GM23338 (cell line): ENCODE measurements at regions not wholly inside any gene's neighbourhood (a gene's known extent, or its start where the extent isn't known, plus 50 kb on each side); places are given as distances from the start of the nearest gene placed in this dataset.

Source experiments
- ATAC-seq: fragments of 200-7000 bp; cut with Tn5 transposase; 3 replicates; pipeline ENCODE4 v1.9.1; 2020
- DNase-seq: peaks from one replicate; pipeline ENCODE4 v3.0.0-alpha.2; 2015; ENCODE audit warnings: low spot score
- H2AFZ ChIP-seq: fragments of 200-600 bp; sonication (generic); 2 replicates; pipeline ENCODE4 v1.8.0; 2016; ENCODE audit warnings: antibody characterized with exemption, mild to moderate bottlenecking, moderate library complexity
- H3F3A ChIP-seq: fragments of 200-600 bp; sonication (generic); replicated peaks from 2 replicates; pipeline ENCODE4 v1.8.0; 2017; ENCODE audit warnings: antibody characterized with exemption, mixed run types, low read depth
- H3K27ac ChIP-seq: fragments of 200-600 bp; sonication (generic); 2 replicates; pipeline ENCODE4 v1.6.1; 2016; ENCODE audit warnings: low read depth
- H3K27me3 ChIP-seq: fragments of 200-600 bp; sonication (generic); 2 replicates; pipeline ENCODE4 v1.8.0; 2016; ENCODE audit warnings: mild to moderate bottlenecking, mixed run types, moderate library complexity; ENCODE audit not compliant: insufficient read depth
- H3K36me3 ChIP-seq: fragments of 200-600 bp; sonication (generic); 2 replicates; pipeline ENCODE4 v1.8.0; 2016; ENCODE audit warnings: mild to moderate bottlenecking; ENCODE audit not compliant: insufficient read depth
- H3K4me1 ChIP-seq: fragments of 200-600 bp; sonication (generic); 2 replicates; pipeline ENCODE4 v1.8.0; 2016; ENCODE audit warnings: mild to moderate bottlenecking, moderate library complexity; ENCODE audit not compliant: insufficient read depth
- H3K4me2 ChIP-seq: fragments of 200-600 bp; sonication (generic); 2 replicates; pipeline ENCODE4 v1.7.1; 2017; ENCODE audit warnings: mixed run types
- H3K4me3 ChIP-seq: fragments of 200-600 bp; sonication (generic); 2 replicates; pipeline ENCODE4 v1.6.1; 2016; ENCODE audit warnings: mixed run types
- H3K79me2 ChIP-seq: fragments of 200-600 bp; sonication (generic); replicated peaks from 2 replicates; pipeline ENCODE4 v1.8.0; 2017; ENCODE audit warnings: mild to moderate bottlenecking; ENCODE audit not compliant: insufficient read depth
- H3K9me2 ChIP-seq: fragments of 200-600 bp; sonication (generic); 2 replicates; pipeline ENCODE4 v1.8.0; 2017; ENCODE audit not compliant: insufficient read depth
- H4K20me1 ChIP-seq: fragments of 200-600 bp; sonication (generic); replicated peaks from 2 replicates; pipeline ENCODE4 v1.8.0; 2017; ENCODE audit warnings: mild to moderate bottlenecking; ENCODE audit not compliant: insufficient read depth
- H3K27ac Mint-ChIP-seq: 2 replicates; pipeline ENCODE4 v1.8.0; 2020; ENCODE audit warnings: inconsistent platforms, mild to moderate bottlenecking, moderate library complexity, mixed read lengths
- H3K27me3 Mint-ChIP-seq: 3 replicates; pipeline ENCODE4 v1.8.0; 2022; ENCODE audit warnings: low read depth, mild to moderate bottlenecking, moderate library complexity, mixed read lengths, inconsistent platforms; ENCODE audit not compliant: insufficient read depth, poor library complexity
- H3K36me3 Mint-ChIP-seq: 3 replicates; pipeline ENCODE4 v1.8.0; 2021; ENCODE audit warnings: low read depth, mild to moderate bottlenecking, inconsistent platforms, moderate library complexity, mixed read lengths
- H3K4me1 Mint-ChIP-seq: 3 replicates; pipeline ENCODE4 v1.8.0; 2020; ENCODE audit warnings: mild to moderate bottlenecking, inconsistent platforms, mixed read lengths
- H3K4me3 Mint-ChIP-seq: 3 replicates; pipeline ENCODE4 v1.8.0; 2021; ENCODE audit warnings: moderate library complexity, mild to moderate bottlenecking, inconsistent platforms, mixed read lengths
- H3K9me3 Mint-ChIP-seq: 3 replicates; pipeline ENCODE4 v1.8.0; 2020; ENCODE audit warnings: moderate library complexity, mild to moderate bottlenecking, inconsistent platforms, mixed read lengths
- CREB1 ChIP-seq: fragments of 250-450 bp; sonication (Bioruptor Pico); IDR thresholded peaks from 2 replicates; pipeline ENCODE4 v1.5.0; 2020; ENCODE audit warnings: low read depth, mild to moderate bottlenecking, moderate library complexity
- EZH2 ChIP-seq: fragments of 200-600 bp; sonication (generic); IDR thresholded peaks from one replicate; pipeline ENCODE4 v1.8.0; 2017; ENCODE audit warnings: antibody characterized with exemption, mild to moderate bottlenecking, low read depth; ENCODE audit not compliant: unreplicated experiment
- EZH2phosphoT487 ChIP-seq: fragments of 200-600 bp; sonication (generic); IDR thresholded peaks from one replicate; pipeline ENCODE4 v1.8.1; 2018; ENCODE audit warnings: antibody characterized with exemption; ENCODE audit not compliant: unreplicated experiment
- JUNB ChIP-seq: IDR thresholded peaks from one replicate; pipeline ENCODE4 v1.6.1; 2016; ENCODE audit warnings: antibody characterized with exemption; ENCODE audit not compliant: unreplicated experiment
- NANOG ChIP-seq: IDR thresholded peaks from 2 replicates; pipeline ENCODE4 v1.6.1; 2016; ENCODE audit warnings: antibody characterized with exemption, borderline replicate concordance
- POLR2AphosphoS5 ChIP-seq: IDR thresholded peaks from 2 replicates; pipeline ENCODE4 v1.6.1; 2016; ENCODE audit warnings: antibody characterized with exemption, low read depth
- STAT1 ChIP-seq: IDR thresholded peaks from one replicate; pipeline ENCODE4 v1.6.1; 2016; ENCODE audit warnings: antibody characterized with exemption; ENCODE audit not compliant: unreplicated experiment
- ZNF114 ChIP-seq: fragments of 250-450 bp; sonication (Bioruptor Pico); IDR thresholded peaks from 2 replicates; pipeline ENCODE4 v1.5.0; 2020; ENCODE audit warnings: mild to moderate bottlenecking, moderate library complexity
- ZNF331 ChIP-seq: fragments of 250-450 bp; sonication (Bioruptor Pico); IDR thresholded peaks from 2 replicates; pipeline ENCODE4 v1.5.0; 2020; ENCODE audit warnings: low read depth, mild to moderate bottlenecking, moderate library complexity
- TF ChIP-seq, protein P1 (sequence below): fragments of 250-450 bp; sonication (Bioruptor Pico); IDR thresholded peaks from 2 replicates; pipeline ENCODE4 v1.5.0; 2020; ENCODE audit warnings: mild to moderate bottlenecking, moderate library complexity
- TF ChIP-seq, protein P2 (sequence below): IDR thresholded peaks from one replicate; pipeline ENCODE4 v1.6.1; 2018; ENCODE audit warnings: antibody characterized with exemption; ENCODE audit not compliant: unreplicated experiment
- TF ChIP-seq, protein P3 (sequence below): IDR thresholded peaks from 2 replicates; pipeline ENCODE4 v1.6.1; 2016; ENCODE audit warnings: antibody characterized with exemption
- TF ChIP-seq, protein P4 (sequence below), 2 experiments: fragments of 200-600 bp in 1 of 2; sonication (generic) in 1 of 2; conservative IDR thresholded peaks; 2 replicates each; pipeline versions ENCODE4 v1.5.1 to v1.6.1; 2016 to 2017; ENCODE audit warnings: antibody characterized with exemption in 2 of 2, low read depth in 2 of 2, mild to moderate bottlenecking in 2 of 2, moderate library complexity in 1 of 2

DNA sequence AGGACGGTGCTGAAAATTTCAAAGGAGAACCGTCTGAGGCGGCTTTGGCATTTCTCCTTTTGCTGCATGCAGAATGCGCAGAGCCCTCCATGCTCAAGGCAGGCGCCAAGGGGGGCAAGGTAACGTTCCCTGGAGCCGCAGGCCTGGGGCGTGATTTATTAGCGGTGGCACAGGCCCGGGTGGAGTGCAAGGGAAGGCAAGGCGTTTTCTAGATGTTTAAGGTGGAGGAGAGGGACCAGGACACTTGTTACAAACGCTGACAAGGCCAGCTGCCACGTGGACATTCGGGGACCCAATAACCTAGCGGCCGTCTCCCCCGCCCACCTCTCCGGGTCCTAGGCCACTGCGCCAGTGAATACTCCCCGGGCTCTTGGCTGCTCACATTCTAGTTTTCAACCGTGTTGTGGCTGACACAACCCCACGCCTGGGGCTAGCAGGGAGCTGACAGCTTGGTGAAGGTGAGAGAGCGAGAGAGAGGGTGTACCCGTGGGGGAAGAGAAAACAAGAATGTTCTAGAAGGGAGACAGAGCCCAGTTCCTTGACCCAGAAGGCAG is 250.1 kb downstream of the C16orf95 start:
- Histone ChIP-seq H3K9me2 (no peaks in the 10 kb centered on the region), H3K27ac (no peak overlapping the region), H4K20me1 (no peaks in the 10 kb centered on the region), H2AFZ (peak overlapping the region; percentile 76; the same call in 1 of the 2 replicates), H3K36me3 (no peaks in the 10 kb centered on the region), H3K4me3 (no peak overlapping the region), H3K79me2 (no peaks in the 10 kb centered on the region), H3K27me3 (no peaks in the 10 kb centered on the region), H3F3A (no peaks in the 10 kb centered on the region), H3K4me1 (peaks cover 28% of the 10 kb centered on the region), H3K4me2 (no peak overlapping the region)
- ATAC-seq, result no peak
- H3K4me3 Mint-ChIP-seq, result no peak overlapping the region
- DNase-seq, result no peak
- no peak overlapping the region for H3K27ac Mint-ChIP-seq
- TF ChIP-seq, protein P1, sequence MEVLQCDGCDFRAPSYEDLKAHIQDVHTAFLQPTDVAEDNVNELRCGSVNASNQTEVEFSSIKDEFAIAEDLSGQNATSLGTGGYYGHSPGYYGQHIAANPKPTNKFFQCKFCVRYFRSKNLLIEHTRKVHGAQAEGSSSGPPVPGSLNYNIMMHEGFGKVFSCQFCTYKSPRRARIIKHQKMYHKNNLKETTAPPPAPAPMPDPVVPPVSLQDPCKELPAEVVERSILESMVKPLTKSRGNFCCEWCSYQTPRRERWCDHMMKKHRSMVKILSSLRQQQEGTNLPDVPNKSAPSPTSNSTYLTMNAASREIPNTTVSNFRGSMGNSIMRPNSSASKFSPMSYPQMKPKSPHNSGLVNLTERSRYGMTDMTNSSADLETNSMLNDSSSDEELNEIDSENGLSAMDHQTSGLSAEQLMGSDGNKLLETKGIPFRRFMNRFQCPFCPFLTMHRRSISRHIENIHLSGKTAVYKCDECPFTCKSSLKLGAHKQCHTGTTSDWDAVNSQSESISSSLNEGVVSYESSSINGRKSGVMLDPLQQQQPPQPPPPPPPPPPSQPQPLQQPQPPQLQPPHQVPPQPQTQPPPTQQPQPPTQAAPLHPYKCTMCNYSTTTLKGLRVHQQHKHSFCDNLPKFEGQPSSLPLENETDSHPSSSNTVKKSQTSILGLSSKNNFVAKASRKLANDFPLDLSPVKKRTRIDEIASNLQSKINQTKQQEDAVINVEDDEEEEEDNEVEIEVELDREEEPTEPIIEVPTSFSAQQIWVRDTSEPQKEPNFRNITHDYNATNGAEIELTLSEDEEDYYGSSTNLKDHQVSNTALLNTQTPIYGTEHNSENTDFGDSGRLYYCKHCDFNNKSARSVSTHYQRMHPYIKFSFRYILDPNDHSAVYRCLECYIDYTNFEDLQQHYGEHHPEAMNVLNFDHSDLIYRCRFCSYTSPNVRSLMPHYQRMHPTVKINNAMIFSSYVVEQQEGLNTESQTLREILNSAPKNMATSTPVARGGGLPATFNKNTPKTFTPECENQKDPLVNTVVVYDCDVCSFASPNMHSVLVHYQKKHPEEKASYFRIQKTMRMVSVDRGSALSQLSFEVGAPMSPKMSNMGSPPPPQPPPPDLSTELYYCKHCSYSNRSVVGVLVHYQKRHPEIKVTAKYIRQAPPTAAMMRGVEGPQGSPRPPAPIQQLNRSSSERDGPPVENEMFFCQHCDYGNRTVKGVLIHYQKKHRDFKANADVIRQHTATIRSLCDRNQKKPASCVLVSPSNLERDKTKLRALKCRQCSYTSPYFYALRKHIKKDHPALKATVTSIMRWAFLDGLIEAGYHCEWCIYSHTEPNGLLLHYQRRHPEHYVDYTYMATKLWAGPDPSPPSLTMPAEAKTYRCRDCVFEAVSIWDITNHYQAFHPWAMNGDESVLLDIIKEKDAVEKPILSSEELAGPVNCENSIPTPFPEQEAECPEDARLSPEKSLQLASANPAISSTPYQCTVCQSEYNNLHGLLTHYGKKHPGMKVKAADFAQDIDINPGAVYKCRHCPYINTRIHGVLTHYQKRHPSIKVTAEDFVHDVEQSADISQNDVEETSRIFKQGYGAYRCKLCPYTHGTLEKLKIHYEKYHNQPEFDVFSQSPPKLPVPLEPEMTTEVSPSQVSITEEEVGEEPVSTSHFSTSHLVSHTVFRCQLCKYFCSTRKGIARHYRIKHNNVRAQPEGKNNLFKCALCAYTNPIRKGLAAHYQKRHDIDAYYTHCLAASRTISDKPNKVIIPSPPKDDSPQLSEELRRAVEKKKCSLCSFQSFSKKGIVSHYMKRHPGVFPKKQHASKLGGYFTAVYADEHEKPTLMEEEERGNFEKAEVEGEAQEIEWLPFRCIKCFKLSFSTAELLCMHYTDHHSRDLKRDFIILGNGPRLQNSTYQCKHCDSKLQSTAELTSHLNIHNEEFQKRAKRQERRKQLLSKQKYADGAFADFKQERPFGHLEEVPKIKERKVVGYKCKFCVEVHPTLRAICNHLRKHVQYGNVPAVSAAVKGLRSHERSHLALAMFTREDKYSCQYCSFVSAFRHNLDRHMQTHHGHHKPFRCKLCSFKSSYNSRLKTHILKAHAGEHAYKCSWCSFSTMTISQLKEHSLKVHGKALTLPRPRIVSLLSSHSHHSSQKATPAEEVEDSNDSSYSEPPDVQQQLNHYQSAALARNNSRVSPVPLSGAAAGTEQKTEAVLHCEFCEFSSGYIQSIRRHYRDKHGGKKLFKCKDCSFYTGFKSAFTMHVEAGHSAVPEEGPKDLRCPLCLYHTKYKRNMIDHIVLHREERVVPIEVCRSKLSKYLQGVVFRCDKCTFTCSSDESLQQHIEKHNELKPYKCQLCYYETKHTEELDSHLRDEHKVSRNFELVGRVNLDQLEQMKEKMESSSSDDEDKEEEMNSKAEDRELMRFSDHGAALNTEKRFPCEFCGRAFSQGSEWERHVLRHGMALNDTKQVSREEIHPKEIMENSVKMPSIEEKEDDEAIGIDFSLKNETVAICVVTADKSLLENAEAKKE, result no peak
- no peak for TF ChIP-seq NANOG
- no peak for TF ChIP-seq ZNF331 (CRISPR knock-in tag)
- TF ChIP-seq EZH2, result no peak
- TF ChIP-seq POLR2AphosphoS5, result no peak
- no peak for TF ChIP-seq JUNB
- no peak for TF ChIP-seq EZH2phosphoT487
- TF ChIP-seq STAT1, result no peak
- TF ChIP-seq, protein P2, sequence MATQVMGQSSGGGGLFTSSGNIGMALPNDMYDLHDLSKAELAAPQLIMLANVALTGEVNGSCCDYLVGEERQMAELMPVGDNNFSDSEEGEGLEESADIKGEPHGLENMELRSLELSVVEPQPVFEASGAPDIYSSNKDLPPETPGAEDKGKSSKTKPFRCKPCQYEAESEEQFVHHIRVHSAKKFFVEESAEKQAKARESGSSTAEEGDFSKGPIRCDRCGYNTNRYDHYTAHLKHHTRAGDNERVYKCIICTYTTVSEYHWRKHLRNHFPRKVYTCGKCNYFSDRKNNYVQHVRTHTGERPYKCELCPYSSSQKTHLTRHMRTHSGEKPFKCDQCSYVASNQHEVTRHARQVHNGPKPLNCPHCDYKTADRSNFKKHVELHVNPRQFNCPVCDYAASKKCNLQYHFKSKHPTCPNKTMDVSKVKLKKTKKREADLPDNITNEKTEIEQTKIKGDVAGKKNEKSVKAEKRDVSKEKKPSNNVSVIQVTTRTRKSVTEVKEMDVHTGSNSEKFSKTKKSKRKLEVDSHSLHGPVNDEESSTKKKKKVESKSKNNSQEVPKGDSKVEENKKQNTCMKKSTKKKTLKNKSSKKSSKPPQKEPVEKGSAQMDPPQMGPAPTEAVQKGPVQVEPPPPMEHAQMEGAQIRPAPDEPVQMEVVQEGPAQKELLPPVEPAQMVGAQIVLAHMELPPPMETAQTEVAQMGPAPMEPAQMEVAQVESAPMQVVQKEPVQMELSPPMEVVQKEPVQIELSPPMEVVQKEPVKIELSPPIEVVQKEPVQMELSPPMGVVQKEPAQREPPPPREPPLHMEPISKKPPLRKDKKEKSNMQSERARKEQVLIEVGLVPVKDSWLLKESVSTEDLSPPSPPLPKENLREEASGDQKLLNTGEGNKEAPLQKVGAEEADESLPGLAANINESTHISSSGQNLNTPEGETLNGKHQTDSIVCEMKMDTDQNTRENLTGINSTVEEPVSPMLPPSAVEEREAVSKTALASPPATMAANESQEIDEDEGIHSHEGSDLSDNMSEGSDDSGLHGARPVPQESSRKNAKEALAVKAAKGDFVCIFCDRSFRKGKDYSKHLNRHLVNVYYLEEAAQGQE, result no peak
- no peak for TF ChIP-seq CREB1 (CRISPR knock-in tag)
- no peak for TF ChIP-seq ZNF114 (CRISPR knock-in tag)
- TF ChIP-seq, protein P3, sequence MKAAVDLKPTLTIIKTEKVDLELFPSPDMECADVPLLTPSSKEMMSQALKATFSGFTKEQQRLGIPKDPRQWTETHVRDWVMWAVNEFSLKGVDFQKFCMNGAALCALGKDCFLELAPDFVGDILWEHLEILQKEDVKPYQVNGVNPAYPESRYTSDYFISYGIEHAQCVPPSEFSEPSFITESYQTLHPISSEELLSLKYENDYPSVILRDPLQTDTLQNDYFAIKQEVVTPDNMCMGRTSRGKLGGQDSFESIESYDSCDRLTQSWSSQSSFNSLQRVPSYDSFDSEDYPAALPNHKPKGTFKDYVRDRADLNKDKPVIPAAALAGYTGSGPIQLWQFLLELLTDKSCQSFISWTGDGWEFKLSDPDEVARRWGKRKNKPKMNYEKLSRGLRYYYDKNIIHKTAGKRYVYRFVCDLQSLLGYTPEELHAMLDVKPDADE, result no peak
- TF ChIP-seq, protein P4, sequence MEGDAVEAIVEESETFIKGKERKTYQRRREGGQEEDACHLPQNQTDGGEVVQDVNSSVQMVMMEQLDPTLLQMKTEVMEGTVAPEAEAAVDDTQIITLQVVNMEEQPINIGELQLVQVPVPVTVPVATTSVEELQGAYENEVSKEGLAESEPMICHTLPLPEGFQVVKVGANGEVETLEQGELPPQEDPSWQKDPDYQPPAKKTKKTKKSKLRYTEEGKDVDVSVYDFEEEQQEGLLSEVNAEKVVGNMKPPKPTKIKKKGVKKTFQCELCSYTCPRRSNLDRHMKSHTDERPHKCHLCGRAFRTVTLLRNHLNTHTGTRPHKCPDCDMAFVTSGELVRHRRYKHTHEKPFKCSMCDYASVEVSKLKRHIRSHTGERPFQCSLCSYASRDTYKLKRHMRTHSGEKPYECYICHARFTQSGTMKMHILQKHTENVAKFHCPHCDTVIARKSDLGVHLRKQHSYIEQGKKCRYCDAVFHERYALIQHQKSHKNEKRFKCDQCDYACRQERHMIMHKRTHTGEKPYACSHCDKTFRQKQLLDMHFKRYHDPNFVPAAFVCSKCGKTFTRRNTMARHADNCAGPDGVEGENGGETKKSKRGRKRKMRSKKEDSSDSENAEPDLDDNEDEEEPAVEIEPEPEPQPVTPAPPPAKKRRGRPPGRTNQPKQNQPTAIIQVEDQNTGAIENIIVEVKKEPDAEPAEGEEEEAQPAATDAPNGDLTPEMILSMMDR (conservative IDR thresholded peaks at IDR 0.05; ENCODE audit: low read depth in 2 of 2), result no peak
- H3K4me1 Mint-ChIP-seq, result peaks cover 37% of the 10 kb centered on the region
- H3K36me3 Mint-ChIP-seq, result no peaks in the 10 kb centered on the region
- no peaks in the 10 kb centered on the region for H3K9me3 Mint-ChIP-seq
- H3K27me3 Mint-ChIP-seq, result peaks cover 13% of the 10 kb centered on the region
